H1 (cell line): ENCODE measurements at regions not wholly inside any gene's neighbourhood (a gene's known extent, or its start where the extent isn't known, plus 50 kb on each side); places are given as distances from the start of the nearest gene placed in this dataset.

Experiments
- CBX5 ChIP-seq: fragments of 300-800, 300-1000 bp; sonication (generic); IDR thresholded peaks from 2 replicates; pipeline ENCODE4 v1.7.1; 2016; ENCODE audit warnings: antibody characterized with exemption, low read length, low read depth
- CHD7 ChIP-seq: fragments of 300-600 bp; sonication (generic); IDR thresholded peaks from 2 replicates; pipeline ENCODE4 v1.7.1; 2012; ENCODE audit warnings: low read length, moderate library complexity, mild to moderate bottlenecking, inconsistent platforms; ENCODE audit not compliant: insufficient replicate concordance
- JUN ChIP-seq: IDR thresholded peaks from 2 replicates; pipeline ENCODE4 v1.6.1; 2011; ENCODE audit warnings: low read depth, mild to moderate bottlenecking, improper control_type of control experiment, low read length
- KDM5A ChIP-seq: fragments of 200-600 bp; IDR thresholded peaks from 2 replicates; pipeline ENCODE4 v1.7.1; 2012; ENCODE audit warnings: mild to moderate bottlenecking, low read length, inconsistent platforms, mixed read lengths
- SIRT6 ChIP-seq: IDR thresholded peaks from one replicate; pipeline ENCODE4 v1.7.1; 2012; ENCODE audit warnings: low read length, inconsistent platforms
- SP1 ChIP-seq: IDR thresholded peaks from 2 replicates; pipeline ENCODE4 v1.6.1; 2011; ENCODE audit warnings: low read depth, low read length
- SUZ12 ChIP-seq: fragments of 200-600 bp; sonication (generic); IDR thresholded peaks from 2 replicates; pipeline ENCODE4 v1.6.1; 2012; ENCODE audit warnings: mild to moderate bottlenecking, inconsistent platforms, low read length, moderate library complexity, mixed read lengths
- TAF1 ChIP-seq: IDR thresholded peaks from 2 replicates; pipeline ENCODE4 v1.6.1; 2011; ENCODE audit warnings: mild to moderate bottlenecking, low read depth, low read length
- TAF7 ChIP-seq: optimal IDR thresholded peaks from 2 replicates; pipeline ENCODE3; 2011; ENCODE audit warnings: low read depth, mild to moderate bottlenecking, inconsistent platforms, low read length, moderate library complexity, borderline replicate concordance
- TCF12 ChIP-seq: IDR thresholded peaks from 2 replicates; pipeline ENCODE4 v1.6.1; 2011; ENCODE audit warnings: low read depth, mild to moderate bottlenecking, low read length
- TF ChIP-seq, protein P1 (sequence below), 3 experiments: IDR thresholded peaks; 1 replicate in 2 of 3; 2 replicates in 1 of 3; pipeline versions ENCODE4 v1.5.1 to v1.6.1; 2011; ENCODE audit warnings: low read length in 3 of 3, mild to moderate bottlenecking in 3 of 3, inconsistent platforms in 2 of 3, low read depth in 1 of 3, moderate library complexity in 1 of 3; ENCODE audit not compliant: insufficient read depth in 1 of 3; ENCODE audit errors: control extremely low read depth in 1 of 3

DNA sequence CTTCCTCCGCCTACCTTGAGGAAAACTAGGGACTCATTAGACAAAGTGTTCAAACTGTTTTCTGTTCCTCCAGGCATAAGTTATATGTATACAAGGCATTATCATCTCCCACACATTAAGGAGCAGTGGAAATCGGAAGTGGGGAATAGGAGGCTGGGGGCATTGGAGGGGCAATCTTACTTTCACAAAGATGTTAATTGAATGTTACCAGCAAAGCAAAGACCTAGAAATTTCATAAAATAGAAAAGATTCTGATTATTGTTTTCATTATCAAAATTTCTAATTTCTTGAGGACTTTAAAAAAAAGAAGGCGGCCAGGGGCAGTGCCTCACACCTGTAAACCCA lies 501.7 kb upstream of the JARID2 start (continued):
- TF ChIP-seq CHD7 (no peak), SUZ12 (no peak), TCF12 (no peak), JUN (no peak), SP1 (no peak), KDM5A (no peak), SIRT6 (no peak), CBX5 (no peak), TAF7 (no peak), TAF1 (no peak)
- TF ChIP-seq, protein P1, sequence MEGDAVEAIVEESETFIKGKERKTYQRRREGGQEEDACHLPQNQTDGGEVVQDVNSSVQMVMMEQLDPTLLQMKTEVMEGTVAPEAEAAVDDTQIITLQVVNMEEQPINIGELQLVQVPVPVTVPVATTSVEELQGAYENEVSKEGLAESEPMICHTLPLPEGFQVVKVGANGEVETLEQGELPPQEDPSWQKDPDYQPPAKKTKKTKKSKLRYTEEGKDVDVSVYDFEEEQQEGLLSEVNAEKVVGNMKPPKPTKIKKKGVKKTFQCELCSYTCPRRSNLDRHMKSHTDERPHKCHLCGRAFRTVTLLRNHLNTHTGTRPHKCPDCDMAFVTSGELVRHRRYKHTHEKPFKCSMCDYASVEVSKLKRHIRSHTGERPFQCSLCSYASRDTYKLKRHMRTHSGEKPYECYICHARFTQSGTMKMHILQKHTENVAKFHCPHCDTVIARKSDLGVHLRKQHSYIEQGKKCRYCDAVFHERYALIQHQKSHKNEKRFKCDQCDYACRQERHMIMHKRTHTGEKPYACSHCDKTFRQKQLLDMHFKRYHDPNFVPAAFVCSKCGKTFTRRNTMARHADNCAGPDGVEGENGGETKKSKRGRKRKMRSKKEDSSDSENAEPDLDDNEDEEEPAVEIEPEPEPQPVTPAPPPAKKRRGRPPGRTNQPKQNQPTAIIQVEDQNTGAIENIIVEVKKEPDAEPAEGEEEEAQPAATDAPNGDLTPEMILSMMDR (IDR thresholded peaks at IDR 0.05; ENCODE audit: control extremely low read depth in 1 of 3, insufficient read depth in 1 of 3, low read depth in 1 of 3, low read length in 3 of 3): no peak
